Caco-2 (cell line): ENCODE measurements at regions not wholly inside any gene's neighbourhood (a gene's known extent, or its start where the extent isn't known, plus 50 kb on each side); places are given as distances from the start of the nearest gene placed in this dataset.

ENCODE experiments used
- BruUV-seq: library from RNA; stranded (reverse); fragments of 400-500 nt; replicated peaks from 2 replicates; lab custom pipeline; 2021; lab: Mats Ljungman, UMichigan
- CTCF ChIA-PET: fragments of 300-600 bp; sonication (Branson Sonifier 250); formaldehyde crosslinking; loops from one replicate; lab custom pipeline; 2022; ENCODE audit warnings: antibody characterized with exemption; lab: Charles Lee
- POLR2A ChIA-PET: fragments of 300-600 bp; sonication (Branson Sonifier 250); formaldehyde crosslinking; loops from one replicate; lab custom pipeline; 2022; ENCODE audit warnings: antibody characterized with exemption; lab: Charles Lee
- DNase-seq, 2 experiments: peaks; one replicate each; pipeline versions ENCODE4 v3.0.0 to v3.0.0-alpha.2; 2020 to 2022
- H3K27me3 ChIP-seq: replicated peaks from 2 replicates; pipeline ENCODE4 v1.6.0; 2011; ENCODE audit warnings: low read length; ENCODE audit not compliant: control insufficient read depth, insufficient read depth
- H3K36me3 ChIP-seq: 2 replicates; pipeline ENCODE4 v1.5.1; 2011; ENCODE audit warnings: low read length; ENCODE audit not compliant: control insufficient read depth, insufficient read depth
- H3K4me1 ChIP-seq: fragments of 250-450 bp; sonication (Bioruptor Pico); 2 replicates; pipeline ENCODE4 v1.5.1; 2020; ENCODE audit warnings: mild to moderate bottlenecking
- H3K4me3 ChIP-seq: 2 replicates; pipeline ENCODE4 v1.5.1; 2011; ENCODE audit warnings: low read depth, mild to moderate bottlenecking, control low read depth, low read length
- H3K9me3 ChIP-seq: fragments of 250-450 bp; sonication (Bioruptor Pico); 2 replicates; pipeline ENCODE4 v1.5.1; 2020; ENCODE audit warnings: mild to moderate bottlenecking, moderate library complexity
- H3K27ac Mint-ChIP-seq: one replicate; pipeline ENCODE4 v1.8.0; 2022; ENCODE audit warnings: mixed read lengths; ENCODE audit not compliant: unreplicated experiment
- H3K27me3 Mint-ChIP-seq: one replicate; pipeline ENCODE4 v1.8.0; 2022; ENCODE audit warnings: mixed read lengths; ENCODE audit not compliant: insufficient read depth, unreplicated experiment
- H3K36me3 Mint-ChIP-seq: one replicate; pipeline ENCODE4 v1.8.0; 2022; ENCODE audit warnings: mild to moderate bottlenecking, mixed read lengths; ENCODE audit not compliant: insufficient read depth, unreplicated experiment
- H3K4me1 Mint-ChIP-seq: one replicate; pipeline ENCODE4 v1.8.0; 2022; ENCODE audit warnings: low read depth, mixed read lengths; ENCODE audit not compliant: unreplicated experiment
- H3K4me3 Mint-ChIP-seq: one replicate; pipeline ENCODE4 v1.8.0; 2022; ENCODE audit warnings: mild to moderate bottlenecking, moderate library complexity, mixed read lengths; ENCODE audit not compliant: unreplicated experiment
- H3K9me3 Mint-ChIP-seq: one replicate; pipeline ENCODE4 v1.8.0; 2022; ENCODE audit warnings: mixed read lengths; ENCODE audit not compliant: unreplicated experiment
- CTCF ChIP-seq, 2 experiments: fragments of 200-600 bp in 1 of 2; IDR thresholded peaks; 1 replicate in 1 of 2; 2 replicates in 1 of 2; pipeline versions ENCODE4 v1.5.1 to v1.8.0; 2011 to 2022; ENCODE audit warnings: antibody characterized with exemption in 1 of 2, control low read depth in 1 of 2, inconsistent platforms in 1 of 2, low read depth in 1 of 2, low read length in 1 of 2, mild to moderate bottlenecking in 1 of 2, moderate library complexity in 1 of 2; ENCODE audit not compliant: insufficient read depth in 1 of 2, severe bottlenecking in 1 of 2, unreplicated experiment in 1 of 2
- intact Hi-C: fragments of 100-400 bp; cut with micrococcal nuclease; formaldehyde crosslinking; loops from one replicate; pipeline ENCODE4 v1.10.0; 2022; ENCODE audit not compliant: unreplicated experiment

GRCh38 chr16:9309844-9310243 is 218.4 kb downstream of the HAPSTR1 start:
- H3K36me3 ChIP-seq, result no peaks in the 10 kb centered on the region
- Mint-ChIP-seq H3K4me1 (no peaks in the 10 kb centered on the region), H3K36me3 (no peaks in the 10 kb centered on the region), H3K27ac (no peak overlapping the region), H3K9me3 (no peaks in the 10 kb centered on the region), H3K4me3 (no peak overlapping the region), H3K27me3 (no peaks in the 10 kb centered on the region)
- no peaks in the 10 kb centered on the region for H3K9me3 ChIP-seq
- no TSS peak for BruUV-seq
- H3K4me3 ChIP-seq, result no peak overlapping the region
- CTCF ChIA-PET, result no interaction called here
- no peaks in the 10 kb centered on the region for H3K27me3 ChIP-seq
- TF ChIP-seq CTCF (IDR thresholded peaks at IDR 0.05; ENCODE audit: insufficient read depth in 1 of 2, low read depth in 1 of 2, low read length in 1 of 2, severe bottlenecking in 1 of 2, unreplicated experiment in 1 of 2), result no peak
- intact Hi-C loops, result no loop called here
- POLR2A ChIA-PET, result no interaction called here
- H3K4me1 ChIP-seq, result peaks cover 9% of the 10 kb centered on the region; the same call in 1 of the 2 replicates
- DNase-seq, result no peak

GRCh38 chr16:9311303-9311954 is 220.0 kb downstream of the HAPSTR1 start:
- POLR2A ChIA-PET, result no interaction called here
- no peak overlapping the region for H3K27ac Mint-ChIP-seq
- no peak for TF ChIP-seq CTCF (IDR thresholded peaks at IDR 0.05; ENCODE audit: insufficient read depth in 1 of 2, low read depth in 1 of 2, low read length in 1 of 2, severe bottlenecking in 1 of 2, unreplicated experiment in 1 of 2)
- BruUV-seq, result no TSS peak
- H3K4me1 ChIP-seq, result peaks cover 9% of the 10 kb centered on the region; the same call in 1 of the 2 replicates
- no peak overlapping the region for H3K4me3 Mint-ChIP-seq
- intact Hi-C loops, result no loop called here
- no peaks in the 10 kb centered on the region for H3K27me3 ChIP-seq
- H3K9me3 Mint-ChIP-seq, result no peaks in the 10 kb centered on the region
- H3K36me3 ChIP-seq, result no peaks in the 10 kb centered on the region
- DNase-seq, result no peak
- H3K27me3 Mint-ChIP-seq, result no peaks in the 10 kb centered on the region
- CTCF ChIA-PET, result no interaction called here
- H3K36me3 Mint-ChIP-seq, result no peaks in the 10 kb centered on the region
- no peaks in the 10 kb centered on the region for H3K4me1 Mint-ChIP-seq
- no peaks in the 10 kb centered on the region for H3K9me3 ChIP-seq
- no peak overlapping the region for H3K4me3 ChIP-seq

GRCh38 chr16:9316008-9316407 is 224.6 kb downstream of the HAPSTR1 start:
- H3K4me3 ChIP-seq, result no peak overlapping the region

More at GRCh38 chr16:9316008-9316407, 224.6 kb downstream of the HAPSTR1 start:
- H3K36me3 Mint-ChIP-seq, result no peaks in the 10 kb centered on the region
- no peaks in the 10 kb centered on the region for H3K4me1 Mint-ChIP-seq
- ChIA-PET CTCF (interaction anchor here (1.0 kb wide), 1 partner anchor 27 kb away, joined by 3 read pairs; no protein-coding TSS in a partner anchor), POLR2A (no interaction called here)
- Histone ChIP-seq H3K36me3 (no peaks in the 10 kb centered on the region), H3K27me3 (no peaks in the 10 kb centered on the region), H3K9me3 (no peaks in the 10 kb centered on the region), H3K4me1 (no peaks in the 10 kb centered on the region)
- no peak for DNase-seq
- intact Hi-C loops, result no loop called here
- no peaks in the 10 kb centered on the region for H3K9me3 Mint-ChIP-seq
- no peaks in the 10 kb centered on the region for H3K27me3 Mint-ChIP-seq
- no peak for TF ChIP-seq CTCF (IDR thresholded peaks at IDR 0.05; ENCODE audit: insufficient read depth in 1 of 2, low read depth in 1 of 2, low read length in 1 of 2, severe bottlenecking in 1 of 2, unreplicated experiment in 1 of 2)
- H3K4me3 Mint-ChIP-seq, result no peak overlapping the region
- no peak overlapping the region for H3K27ac Mint-ChIP-seq
- no TSS peak for BruUV-seq
